ENCODE measurements at regions not wholly inside any gene's neighbourhood (a gene's known extent, or its start where the extent isn't known, plus 50 kb on each side); places are given as distances from the start of the nearest gene placed in this dataset.

DNA sequence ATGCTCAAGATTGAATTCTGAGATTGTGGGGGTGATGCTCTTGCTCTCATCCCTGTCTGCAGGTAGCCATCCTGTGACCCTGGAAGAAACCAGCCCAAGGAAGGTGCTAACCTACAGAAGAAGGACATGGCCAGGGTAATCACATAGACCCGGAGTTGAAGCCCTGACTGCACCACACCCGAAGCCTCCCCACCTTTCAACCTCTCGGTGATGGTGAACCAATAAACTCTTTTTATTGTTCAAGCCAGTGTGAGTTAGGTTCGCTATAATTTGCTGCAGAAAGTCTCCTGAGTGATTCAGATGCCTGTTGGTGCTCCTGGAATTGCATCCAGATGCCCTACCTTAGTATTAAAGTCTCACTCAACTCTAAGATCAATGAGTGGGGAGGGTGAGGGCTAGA is 163.6 kb downstream of the PLPP3 start:
- TF ChIP-seq, protein P1, sequence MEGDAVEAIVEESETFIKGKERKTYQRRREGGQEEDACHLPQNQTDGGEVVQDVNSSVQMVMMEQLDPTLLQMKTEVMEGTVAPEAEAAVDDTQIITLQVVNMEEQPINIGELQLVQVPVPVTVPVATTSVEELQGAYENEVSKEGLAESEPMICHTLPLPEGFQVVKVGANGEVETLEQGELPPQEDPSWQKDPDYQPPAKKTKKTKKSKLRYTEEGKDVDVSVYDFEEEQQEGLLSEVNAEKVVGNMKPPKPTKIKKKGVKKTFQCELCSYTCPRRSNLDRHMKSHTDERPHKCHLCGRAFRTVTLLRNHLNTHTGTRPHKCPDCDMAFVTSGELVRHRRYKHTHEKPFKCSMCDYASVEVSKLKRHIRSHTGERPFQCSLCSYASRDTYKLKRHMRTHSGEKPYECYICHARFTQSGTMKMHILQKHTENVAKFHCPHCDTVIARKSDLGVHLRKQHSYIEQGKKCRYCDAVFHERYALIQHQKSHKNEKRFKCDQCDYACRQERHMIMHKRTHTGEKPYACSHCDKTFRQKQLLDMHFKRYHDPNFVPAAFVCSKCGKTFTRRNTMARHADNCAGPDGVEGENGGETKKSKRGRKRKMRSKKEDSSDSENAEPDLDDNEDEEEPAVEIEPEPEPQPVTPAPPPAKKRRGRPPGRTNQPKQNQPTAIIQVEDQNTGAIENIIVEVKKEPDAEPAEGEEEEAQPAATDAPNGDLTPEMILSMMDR (IDR thresholded peaks at IDR 0.05; ENCODE audit: borderline replicate concordance, extremely low read depth, insufficient read depth), result no peak
- intact Hi-C loops (cut with DNase I), result no loop called here
- peaks cover 0 to 18% (median 11%) of the 10 kb centered on the region in 3 donors for H3K4me1 ChIP-seq (ENCODE audit: control insufficient read depth in 2 of 3, insufficient read depth in 2 of 3, low read depth in 1 of 3, low read length in 3 of 3)
- FAIRE-seq (no peak), DNase-seq (no peak)
- H3K27me3 ChIP-seq (ENCODE audit: control insufficient read depth, insufficient read depth, low read length), result no peaks in the 10 kb centered on the region
- no peak overlapping the region for H3K9ac ChIP-seq (ENCODE audit: low read length in 3 of 3)
- H3K36me3 ChIP-seq (ENCODE audit: control insufficient read depth in 2 of 3, insufficient read depth in 3 of 3, low read length in 3 of 3), result no peaks in the 10 kb centered on the region
- H3K27ac ChIP-seq (ENCODE audit: low read depth in 2 of 2, low read length in 2 of 2), result no peak overlapping the region
- H3K9me3 ChIP-seq (ENCODE audit: control insufficient read depth in 2 of 3, insufficient read depth in 1 of 3, low read length in 3 of 3), result no peaks in the 10 kb centered on the region
- no peak overlapping the region for H3K4me3 ChIP-seq (ENCODE audit: low read length in 3 of 3)

DNA sequence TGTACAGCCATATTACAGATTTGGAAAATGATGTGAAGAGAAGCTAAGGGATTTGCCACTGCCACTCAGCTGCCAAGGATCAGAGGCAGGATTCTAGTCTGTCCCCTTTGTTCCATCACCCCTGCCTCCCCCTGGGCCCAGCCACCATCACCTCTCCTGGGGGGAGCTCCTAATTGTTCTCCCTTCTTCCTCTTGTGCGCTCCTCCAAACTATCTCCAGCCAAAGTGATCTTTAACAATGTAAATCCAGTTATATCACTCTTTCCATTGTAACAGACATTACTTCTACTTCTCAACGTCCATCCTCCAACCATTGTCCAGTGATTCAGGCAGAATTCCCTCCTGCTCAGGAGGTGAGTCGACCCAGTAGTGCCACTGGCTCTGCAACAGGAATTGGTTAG is 164.1 kb downstream of the PLPP3 start:
- TF ChIP-seq, protein P1 (IDR thresholded peaks at IDR 0.05; ENCODE audit: borderline replicate concordance, extremely low read depth, insufficient read depth), result no peak
- DNase-seq, result no peak
- Histone ChIP-seq H3K4me3 (ENCODE audit: low read length in 3 of 3) (no peak overlapping the region), H3K27ac (ENCODE audit: low read depth in 2 of 2, low read length in 2 of 2) (no peak overlapping the region), H3K9ac (ENCODE audit: low read length in 3 of 3) (no peak overlapping the region), H3K9me3 (ENCODE audit: control insufficient read depth in 2 of 3, insufficient read depth in 1 of 3, low read length in 3 of 3) (no peaks in the 10 kb centered on the region), H3K27me3 (ENCODE audit: control insufficient read depth, insufficient read depth, low read length) (no peaks in the 10 kb centered on the region), H3K36me3 (ENCODE audit: control insufficient read depth in 2 of 3, insufficient read depth in 3 of 3, low read length in 3 of 3) (no peaks in the 10 kb centered on the region), H3K4me1 (ENCODE audit: control insufficient read depth in 2 of 3, insufficient read depth in 2 of 3, low read depth in 1 of 3, low read length in 3 of 3) (peaks cover 0 to 18% (median 11%) of the 10 kb centered on the region in 3 donors)
- FAIRE-seq, result no peak
- intact Hi-C loops (cut with DNase I), result no loop called here

DNA sequence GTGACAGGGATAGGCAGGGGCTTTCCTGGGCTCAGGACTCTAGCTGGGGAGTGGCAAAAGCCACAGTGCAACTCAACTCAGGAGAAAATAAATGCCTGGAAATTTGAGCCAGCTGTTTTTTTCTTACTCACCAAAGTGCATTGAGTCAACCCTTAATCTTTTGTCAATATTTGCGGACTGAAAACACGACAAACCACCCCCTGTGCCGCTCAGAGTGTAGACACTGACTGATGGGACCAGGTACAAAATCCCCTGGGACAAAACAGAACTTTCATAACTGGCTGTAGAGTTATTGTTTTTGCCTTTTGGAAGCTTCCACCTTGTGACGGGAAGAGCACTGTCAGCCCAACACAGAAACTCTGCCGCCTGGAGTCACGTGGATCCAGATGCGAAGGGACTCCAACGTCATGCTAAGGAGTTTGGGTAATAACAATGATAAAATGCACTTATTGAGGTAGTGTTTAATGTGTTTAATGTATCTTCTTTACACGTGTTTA is 164.6 kb downstream of the PLPP3 start:
- FAIRE-seq (no peak), DNase-seq (no peak)
- no peaks in the 10 kb centered on the region for H3K36me3 ChIP-seq (ENCODE audit: control insufficient read depth in 2 of 3, insufficient read depth in 3 of 3, low read length in 3 of 3)
- intact Hi-C loops (cut with DNase I), result no loop called here
- H3K4me1 ChIP-seq (ENCODE audit: control insufficient read depth in 2 of 3, insufficient read depth in 2 of 3, low read depth in 1 of 3, low read length in 3 of 3), result peaks cover 0 to 18% (median 11%) of the 10 kb centered on the region in 3 donors
- TF ChIP-seq, protein P1 (IDR thresholded peaks at IDR 0.05; ENCODE audit: borderline replicate concordance, extremely low read depth, insufficient read depth), result no peak
- H3K4me3 ChIP-seq (ENCODE audit: low read length in 3 of 3), result no peak overlapping the region
- no peak overlapping the region for H3K9ac ChIP-seq (ENCODE audit: low read length in 3 of 3)
- peak overlapping the region in 1 of 2 donors; percentile 21 for H3K27ac ChIP-seq (ENCODE audit: low read depth in 2 of 2, low read length in 2 of 2)
- H3K9me3 ChIP-seq (ENCODE audit: control insufficient read depth in 2 of 3, insufficient read depth in 1 of 3, low read length in 3 of 3), result no peaks in the 10 kb centered on the region
- no peaks in the 10 kb centered on the region for H3K27me3 ChIP-seq (ENCODE audit: control insufficient read depth, insufficient read depth, low read length)

DNA sequence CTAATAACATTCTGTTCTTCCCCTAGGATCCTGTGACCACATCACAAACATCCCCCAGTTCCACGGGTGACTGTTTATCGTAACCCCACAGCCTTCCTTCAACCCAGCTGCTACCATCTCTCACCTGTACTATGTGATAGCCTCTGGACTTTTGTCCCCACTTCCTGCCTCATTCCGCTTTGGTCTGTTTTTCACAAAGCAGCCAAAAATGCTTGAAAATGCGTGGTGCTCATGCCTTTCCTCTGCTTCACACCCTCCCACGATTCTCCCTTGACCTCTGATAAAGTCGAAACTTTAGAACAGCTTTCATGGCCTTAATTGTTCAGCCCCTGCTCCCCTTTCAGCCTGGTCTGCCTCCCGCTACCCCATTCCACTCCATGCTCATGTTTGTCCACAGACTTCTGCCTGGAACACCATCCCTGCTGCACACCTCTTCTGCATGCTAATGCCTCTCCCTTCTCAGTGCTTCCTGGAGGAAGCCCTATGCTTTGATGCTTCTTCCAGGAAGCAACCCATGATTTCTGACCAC is 165.6 kb downstream of the PLPP3 start:
- no peak for FAIRE-seq
- H3K4me3 ChIP-seq (ENCODE audit: low read length in 3 of 3), result no peak overlapping the region
- no peaks in the 10 kb centered on the region for H3K27me3 ChIP-seq (ENCODE audit: control insufficient read depth, insufficient read depth, low read length)
- intact Hi-C loops (cut with DNase I), result no loop called here
- TF ChIP-seq, protein P1 (IDR thresholded peaks at IDR 0.05; ENCODE audit: borderline replicate concordance, extremely low read depth, insufficient read depth), result no peak
- H3K27ac ChIP-seq (ENCODE audit: low read depth in 2 of 2, low read length in 2 of 2), result peak overlapping the region; percentile 26 to 30
- H3K36me3 ChIP-seq (ENCODE audit: control insufficient read depth in 2 of 3, insufficient read depth in 3 of 3, low read length in 3 of 3), result no peaks in the 10 kb centered on the region
- no peaks in the 10 kb centered on the region for H3K9me3 ChIP-seq (ENCODE audit: control insufficient read depth in 2 of 3, insufficient read depth in 1 of 3, low read length in 3 of 3)
- no peak overlapping the region for H3K9ac ChIP-seq (ENCODE audit: low read length in 3 of 3)
- peaks cover 0 to 22% (median 16%) of the 10 kb centered on the region in 3 donors for H3K4me1 ChIP-seq (ENCODE audit: control insufficient read depth in 2 of 3, insufficient read depth in 2 of 3, low read depth in 1 of 3, low read length in 3 of 3)
- no peak for DNase-seq

Data from kidney (tissue), 13 donors.